GM23248 (cell line): ENCODE measurements at regions not wholly inside any gene's neighbourhood (a gene's known extent, or its start where the extent isn't known, plus 50 kb on each side); places are given as distances from the start of the nearest gene placed in this dataset.

Experiments
- DNase-seq: peaks from one replicate; pipeline ENCODE4 v3.0.0-alpha.2; 2015
- H2AFZ ChIP-seq: fragments of 200-600 bp; sonication (generic); 2 replicates; pipeline ENCODE4 v1.6.1; 2016; ENCODE audit warnings: antibody characterized with exemption
- H3F3A ChIP-seq: fragments of 200-600 bp; sonication (generic); 2 replicates; pipeline ENCODE4 v1.6.1; 2016; ENCODE audit warnings: mild to moderate bottlenecking, antibody characterized with exemption, mixed run types; ENCODE audit not compliant: insufficient read depth
- H3K27ac ChIP-seq: fragments of 200-600 bp; sonication (generic); 2 replicates; pipeline ENCODE4 v1.5.1; 2016; ENCODE audit warnings: mild to moderate bottlenecking
- H3K27me3 ChIP-seq: fragments of 200-600 bp; sonication (generic); replicated peaks from 2 replicates; pipeline ENCODE4 v1.6.1; 2016; ENCODE audit warnings: mild to moderate bottlenecking; ENCODE audit not compliant: insufficient read depth
- H3K36me3 ChIP-seq: fragments of 200-600 bp; sonication (generic); 2 replicates; pipeline ENCODE4 v1.6.1; 2016; ENCODE audit warnings: low read depth, mild to moderate bottlenecking
- H3K4me1 ChIP-seq: fragments of 200-600 bp; sonication (generic); 2 replicates; pipeline ENCODE4 v1.6.1; 2016; ENCODE audit warnings: mild to moderate bottlenecking; ENCODE audit not compliant: insufficient read depth
- H3K4me2 ChIP-seq: fragments of 200-600 bp; sonication (generic); one replicate; pipeline ENCODE4 v1.6.1; 2016; ENCODE audit warnings: mild to moderate bottlenecking; ENCODE audit not compliant: unreplicated experiment
- H3K4me3 ChIP-seq: fragments of 200-600 bp; sonication (generic); 2 replicates; pipeline ENCODE4 v1.5.1; 2016; ENCODE audit warnings: mild to moderate bottlenecking
- H3K79me2 ChIP-seq: fragments of 200-600 bp; sonication (generic); 2 replicates; pipeline ENCODE4 v1.6.1; 2016; ENCODE audit warnings: mild to moderate bottlenecking; ENCODE audit not compliant: insufficient read depth
- H3K9ac ChIP-seq: fragments of 200-600 bp; sonication (generic); 2 replicates; pipeline ENCODE4 v1.6.1; 2016; ENCODE audit warnings: mild to moderate bottlenecking
- H3K9me2 ChIP-seq: fragments of 200-600 bp; sonication (generic); 2 replicates; pipeline ENCODE4 v1.6.1; 2016; ENCODE audit warnings: mixed run types, mild to moderate bottlenecking, moderate library complexity; ENCODE audit not compliant: insufficient read depth
- H3K9me3 ChIP-seq: fragments of 200-600 bp; sonication (generic); one replicate; pipeline ENCODE4 v1.6.1; 2017; ENCODE audit warnings: low read depth
- H4K20me1 ChIP-seq: fragments of 200-600 bp; sonication (generic); 2 replicates; pipeline ENCODE4 v1.6.0; 2016; ENCODE audit not compliant: insufficient read depth
- EZH2 ChIP-seq: fragments of 200-600 bp; sonication (generic); IDR thresholded peaks from 2 replicates; pipeline ENCODE4 v1.6.1; 2018; ENCODE audit warnings: antibody characterized with exemption, mild to moderate bottlenecking; ENCODE audit not compliant: insufficient read depth, poor library complexity, severe bottlenecking
- EZH2phosphoT487 ChIP-seq: fragments of 200-600 bp; sonication (generic); IDR thresholded peaks from 2 replicates; pipeline ENCODE4 v1.6.1; 2018; ENCODE audit warnings: antibody characterized with exemption, moderate library complexity, mild to moderate bottlenecking, low read depth; ENCODE audit not compliant: insufficient read depth
- WGBS, 2 experiments: methylation state at CpG; one replicate each; pipeline ENCODE4 v1.1.6; 2015 to 2017; ENCODE audit warnings: low lambda C conversion rate in 2 of 2, low coverage in 1 of 2; ENCODE audit errors: missing lambda C conversion rate in 2 of 2; 5-methylcytosine and 5-hydroxymethylcytosine counted together
- in situ Hi-C: fragments of 300-500 bp; cut with MboI; formaldehyde crosslinking; loops from 2 replicates; pipeline ENCODE4 v1.15.0; 2020

- no peak overlapping the region for H3K4me3 ChIP-seq
- no peaks in the 10 kb centered on the region for H3K4me1 ChIP-seq
- in situ Hi-C loops = no loop called here
- H3K9me2 ChIP-seq = no peaks in the 10 kb centered on the region
- H2AFZ ChIP-seq = no peak overlapping the region
- H3K9me3 ChIP-seq = no peaks in the 10 kb centered on the region
- 55 to 61% methylated on average over 1 of the region's 1 CpG for WGBS, 2 experiments
- H3K27ac ChIP-seq = no peak overlapping the region
- no peaks in the 10 kb centered on the region for H3K79me2 ChIP-seq
- H3K27me3 ChIP-seq = no peaks in the 10 kb centered on the region
- H3F3A ChIP-seq = no peaks in the 10 kb centered on the region
- no peak overlapping the region for H3K9ac ChIP-seq
- H4K20me1 ChIP-seq = no peaks in the 10 kb centered on the region
- TF ChIP-seq EZH2 (no peak), EZH2phosphoT487 (no peak)
- no peaks in the 10 kb centered on the region for H3K36me3 ChIP-seq
- DNase-seq = no peak
- no peak overlapping the region for H3K4me2 ChIP-seq
These were observed 160.6 kb upstream of the CDH20 start for GRCh38 chr18:61172624-61173023.

- Histone ChIP-seq H3K79me2 (no peaks in the 10 kb centered on the region), H3K4me1 (no peaks in the 10 kb centered on the region), H3K27ac (no peak overlapping the region), H2AFZ (no peak overlapping the region), H3K4me2 (no peak overlapping the region), H3K9me2 (no peaks in the 10 kb centered on the region), H3F3A (no peaks in the 10 kb centered on the region), H3K27me3 (no peaks in the 10 kb centered on the region), H3K9ac (no peak overlapping the region), H4K20me1 (no peaks in the 10 kb centered on the region), H3K36me3 (no peaks in the 10 kb centered on the region), H3K4me3 (no peak overlapping the region), H3K9me3 (no peaks in the 10 kb centered on the region)
- no peak for TF ChIP-seq EZH2phosphoT487
- no peak for TF ChIP-seq EZH2
- DNase-seq = no peak
- WGBS, 2 experiments = 43 to 44% methylated on average over 6 of the region's 6 CpGs
- in situ Hi-C loops = no loop called here
These were observed 159.7 kb upstream of the CDH20 start for GRCh38 chr18:61173554-61173953.

GRCh38 chr18:61183798-61184197 lies 149.4 kb upstream of the CDH20 start:
- no peaks in the 10 kb centered on the region for H3K9me3 ChIP-seq
- H2AFZ ChIP-seq = no peak overlapping the region
- H3F3A ChIP-seq = no peaks in the 10 kb centered on the region
- H3K4me3 ChIP-seq = no peak overlapping the region
- no peak for DNase-seq
- H3K27me3 ChIP-seq = no peaks in the 10 kb centered on the region
- H3K9me2 ChIP-seq = no peaks in the 10 kb centered on the region
- in situ Hi-C loops = no loop called here
- no peaks in the 10 kb centered on the region for H3K36me3 ChIP-seq
- H3K27ac ChIP-seq = no peak overlapping the region
- no peaks in the 10 kb centered on the region for H4K20me1 ChIP-seq
- no peak overlapping the region for H3K9ac ChIP-seq
- no peak overlapping the region for H3K4me2 ChIP-seq
- no peaks in the 10 kb centered on the region for H3K79me2 ChIP-seq
- H3K4me1 ChIP-seq = no peaks in the 10 kb centered on the region
- TF ChIP-seq EZH2phosphoT487 (no peak), EZH2 (no peak)

- H3K4me2 ChIP-seq = no peak overlapping the region
- H3K9me3 ChIP-seq = peaks cover 5% of the 10 kb centered on the region
- WGBS, 2 experiments = 58 to 78% methylated on average over 3 of the region's 3 CpGs
- H2AFZ ChIP-seq = no peak overlapping the region
- no peak for TF ChIP-seq EZH2phosphoT487
- no peak for TF ChIP-seq EZH2
- H3K27me3 ChIP-seq = no peaks in the 10 kb centered on the region
- no peak for DNase-seq
- no peaks in the 10 kb centered on the region for H3K79me2 ChIP-seq
- no peaks in the 10 kb centered on the region for H3F3A ChIP-seq
- H4K20me1 ChIP-seq = no peaks in the 10 kb centered on the region
- H3K4me3 ChIP-seq = no peak overlapping the region
- no peak overlapping the region for H3K9ac ChIP-seq
- H3K9me2 ChIP-seq = no peaks in the 10 kb centered on the region
- H3K36me3 ChIP-seq = no peaks in the 10 kb centered on the region
- in situ Hi-C loops = no loop called here
- no peak overlapping the region for H3K27ac ChIP-seq
- no peaks in the 10 kb centered on the region for H3K4me1 ChIP-seq
These were observed 145.3 kb upstream of the CDH20 start for GRCh38 chr18:61187971-61188370.

- no peak for DNase-seq
- TF ChIP-seq EZH2 (no peak), EZH2phosphoT487 (no peak)
These were observed 143.9 kb upstream of the CDH20 start for GRCh38 chr18:61189376-61189775.

More at GRCh38 chr18:61189376-61189775, 143.9 kb upstream of the CDH20 start:
- Histone ChIP-seq H4K20me1 (no peaks in the 10 kb centered on the region), H3K4me2 (no peak overlapping the region), H2AFZ (no peak overlapping the region), H3K4me3 (no peak overlapping the region), H3K27me3 (no peaks in the 10 kb centered on the region), H3F3A (no peaks in the 10 kb centered on the region), H3K9me3 (peaks cover 5% of the 10 kb centered on the region), H3K9me2 (no peaks in the 10 kb centered on the region), H3K9ac (no peak overlapping the region), H3K4me1 (no peaks in the 10 kb centered on the region), H3K79me2 (no peaks in the 10 kb centered on the region), H3K27ac (no peak overlapping the region), H3K36me3 (no peaks in the 10 kb centered on the region)
- WGBS, 2 experiments = 3 to 4% methylated on average over 3 of the region's 3 CpGs
- in situ Hi-C loops = no loop called here
